LNCaP clone FGC (cell line): ENCODE measurements at regions not wholly inside any gene's neighbourhood (a gene's known extent, or its start where the extent isn't known, plus 50 kb on each side); places are given as distances from the start of the nearest gene placed in this dataset.
A peak's percentile ranks its signal among the peaks of the same experiment; 100 is the strongest.

ENCODE experiments used
- DNase-seq: peaks from one replicate; pipeline ENCODE4 v3.0.0-alpha.2; 2011; ENCODE audit warnings: low read depth
- H3K4me3 ChIP-seq: 2 replicates; pipeline ENCODE4 v1.5.1; 2011; ENCODE audit warnings: mild to moderate bottlenecking, low read depth, low read length, control low read depth
- CTCF ChIP-seq: IDR thresholded peaks from 2 replicates; pipeline ENCODE4 v1.5.1; 2012; ENCODE audit warnings: mild to moderate bottlenecking; ENCODE audit not compliant: control insufficient read depth, insufficient read depth; ENCODE audit errors: extremely low read depth

- TF ChIP-seq CTCF: no peak
- peak overlapping the region; percentile 25; the same call in 1 of the 2 replicates for H3K4me3 ChIP-seq
- DNase-seq: peak; percentile 72
These were observed 114.7 kb upstream of the WNT4 start for GRCh38 chr1:22257290-22258275.

GRCh38 chr1:22258698-22259097 is 115.8 kb upstream of the WNT4 start:
- no peak for TF ChIP-seq CTCF
- H3K4me3 ChIP-seq: no peak overlapping the region
- DNase-seq: no peak

GRCh38 chr1:22259551-22260282 is 116.8 kb upstream of the WNT4 start:
- TF ChIP-seq CTCF: no peak
- DNase-seq: peak; percentile 84
- no peak overlapping the region for H3K4me3 ChIP-seq

GRCh38 chr1:22260860-22261432 is 118.0 kb upstream of the WNT4 start:
- DNase-seq: no peak
- no peak overlapping the region for H3K4me3 ChIP-seq
- no peak for TF ChIP-seq CTCF

GRCh38 chr1:22261580-22261979 is 118.7 kb upstream of the WNT4 start:
- no peak overlapping the region for H3K4me3 ChIP-seq
- no peak for DNase-seq
- no peak for TF ChIP-seq CTCF

- DNase-seq: no peak
- no peak overlapping the region for H3K4me3 ChIP-seq
- no peak for TF ChIP-seq CTCF
These were observed 119.7 kb upstream of the WNT4 start for GRCh38 chr1:22262583-22262982.
